Esophagus muscularis mucosa (tissue), 4 donors: ENCODE measurements at regions not wholly inside any gene's neighbourhood (a gene's known extent, or its start where the extent isn't known, plus 50 kb on each side); places are given as distances from the start of the nearest gene placed in this dataset.

ENCODE experiments used
- EP300 ChIP-seq: sonication (generic); formaldehyde crosslinking; IDR thresholded peaks from one replicate; pipeline ENCODE4 v1.6.1; 2017; ENCODE audit warnings: antibody characterized with exemption
- POLR2A ChIP-seq: fragments of 450-650 bp; IDR thresholded peaks from one replicate; pipeline ENCODE4 v1.6.1; 2017; ENCODE audit warnings: antibody characterized with exemption, moderate library complexity, mild to moderate bottlenecking, low read depth
- POLR2AphosphoS5 ChIP-seq, 2 donors: sonication (generic); formaldehyde crosslinking; IDR thresholded peaks; one replicate each; pipeline ENCODE4 v1.6.1; 2017; ENCODE audit warnings: antibody characterized with exemption in 2 of 2
- TF ChIP-seq, protein P1 (sequence below), 3 experiments: fragments of 200-600 bp in 2 of 3; fragments of 450-650 bp in 1 of 3; sonication (generic) in 2 of 3; IDR thresholded peaks; one replicate each; pipeline ENCODE4 v1.5.1; 2017 to 2019; ENCODE audit warnings: antibody characterized with exemption in 3 of 3, mild to moderate bottlenecking in 2 of 3, moderate library complexity in 1 of 3

DNA sequence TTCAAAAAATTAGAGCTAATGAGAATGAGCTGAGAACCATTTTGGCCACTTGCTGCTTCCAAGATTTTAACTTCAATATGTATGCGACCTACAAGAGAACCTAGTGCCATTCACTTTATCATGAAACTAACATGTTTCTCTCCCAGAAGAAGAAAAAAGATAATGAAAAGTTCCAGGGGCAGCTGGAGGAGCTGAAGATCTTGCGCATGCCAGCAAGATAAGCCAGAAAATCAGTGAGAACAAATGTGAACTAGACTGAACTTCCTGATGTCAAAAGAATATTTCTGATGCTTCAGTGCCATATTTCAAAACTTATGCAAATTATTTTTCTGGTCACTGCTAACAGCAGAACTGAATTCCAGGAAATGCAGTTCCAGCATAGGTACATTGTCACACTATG is 1265.1 kb downstream of the BRINP3 start:
- TF ChIP-seq, protein P1, sequence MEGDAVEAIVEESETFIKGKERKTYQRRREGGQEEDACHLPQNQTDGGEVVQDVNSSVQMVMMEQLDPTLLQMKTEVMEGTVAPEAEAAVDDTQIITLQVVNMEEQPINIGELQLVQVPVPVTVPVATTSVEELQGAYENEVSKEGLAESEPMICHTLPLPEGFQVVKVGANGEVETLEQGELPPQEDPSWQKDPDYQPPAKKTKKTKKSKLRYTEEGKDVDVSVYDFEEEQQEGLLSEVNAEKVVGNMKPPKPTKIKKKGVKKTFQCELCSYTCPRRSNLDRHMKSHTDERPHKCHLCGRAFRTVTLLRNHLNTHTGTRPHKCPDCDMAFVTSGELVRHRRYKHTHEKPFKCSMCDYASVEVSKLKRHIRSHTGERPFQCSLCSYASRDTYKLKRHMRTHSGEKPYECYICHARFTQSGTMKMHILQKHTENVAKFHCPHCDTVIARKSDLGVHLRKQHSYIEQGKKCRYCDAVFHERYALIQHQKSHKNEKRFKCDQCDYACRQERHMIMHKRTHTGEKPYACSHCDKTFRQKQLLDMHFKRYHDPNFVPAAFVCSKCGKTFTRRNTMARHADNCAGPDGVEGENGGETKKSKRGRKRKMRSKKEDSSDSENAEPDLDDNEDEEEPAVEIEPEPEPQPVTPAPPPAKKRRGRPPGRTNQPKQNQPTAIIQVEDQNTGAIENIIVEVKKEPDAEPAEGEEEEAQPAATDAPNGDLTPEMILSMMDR (IDR thresholded peaks at IDR 0.05): no peak
- TF ChIP-seq POLR2A (no peak), EP300 (no peak), POLR2AphosphoS5 (IDR thresholded peaks at IDR 0.05) (no peak)
